ENCODE measurements at regions not wholly inside any gene's neighbourhood (a gene's known extent, or its start where the extent isn't known, plus 50 kb on each side); places are given as distances from the start of the nearest gene placed in this dataset.

GRCh38 chr10:78937393-78937792, 131.4 kb upstream of the ZMIZ1 start:
- DNase-seq: no peak

GRCh38 chr10:78937800-78938694, 130.7 kb upstream of the ZMIZ1 start:
- no peak for DNase-seq

GRCh38 chr10:78938695-78939672, 129.8 kb upstream of the ZMIZ1 start:
- no peak for DNase-seq

- DNase-seq: no peak
These were observed 126.7 kb upstream of the ZMIZ1 start for GRCh38 chr10:78942091-78942501.

GRCh38 chr10:78944723-78945312, 123.9 kb upstream of the ZMIZ1 start:
- no peak for DNase-seq

GRCh38 chr10:78945838-78946237, 122.9 kb upstream of the ZMIZ1 start:
- DNase-seq: no peak

- no peak for DNase-seq
These were observed 121.5 kb upstream of the ZMIZ1 start for GRCh38 chr10:78947226-78947625.

- no peak for DNase-seq
These were observed 121.0 kb upstream of the ZMIZ1 start for GRCh38 chr10:78947733-78948132.

GRCh38 chr10:78948621-78949030, 120.1 kb upstream of the ZMIZ1 start:
- DNase-seq: no peak

GRCh38 chr10:78950656-78951587, 117.8 kb upstream of the ZMIZ1 start:
- no peak for DNase-seq

- DNase-seq: no peak
These were observed 116.7 kb upstream of the ZMIZ1 start for GRCh38 chr10:78952030-78952429.

- DNase-seq: no peak
These were observed 116.1 kb upstream of the ZMIZ1 start for GRCh38 chr10:78952686-78953085.

GRCh38 chr10:78953113-78953798, 115.5 kb upstream of the ZMIZ1 start:
- DNase-seq: no peak

- no peak for DNase-seq
These were observed 114.9 kb upstream of the ZMIZ1 start for GRCh38 chr10:78953799-78954297.

- no peak for DNase-seq
These were observed 114.1 kb upstream of the ZMIZ1 start for GRCh38 chr10:78954689-78955088.

GRCh38 chr10:78955206-78955605, 113.6 kb upstream of the ZMIZ1 start:
- no peak for DNase-seq

GRCh38 chr10:78956391-78956790, 112.4 kb upstream of the ZMIZ1 start:
- no peak for DNase-seq

- no peak for DNase-seq
These were observed 111.2 kb upstream of the ZMIZ1 start for GRCh38 chr10:78957471-78958039.

- DNase-seq: no peak
These were observed 109.4 kb upstream of the ZMIZ1 start for GRCh38 chr10:78959217-78959923.

- DNase-seq: no peak
These were observed 108.9 kb upstream of the ZMIZ1 start for GRCh38 chr10:78959924-78960285.

Measured in activated T-cell treated with anti-CD3 and anti-CD28 coated beads for 4 hours (primary cell).